Tongue (tissue), 1 donor: ENCODE measurements at regions not wholly inside any gene's neighbourhood (a gene's known extent, or its start where the extent isn't known, plus 50 kb on each side); places are given as distances from the start of the nearest gene placed in this dataset.
"Not testable (repeated sequence)": the region's sequence is repeated elsewhere in the genome, so short reads cannot be mapped to it uniquely, and the experiment has no call there.

Source experiments
- DNase-seq: peaks from one replicate; pipeline ENCODE4 v3.0.0-alpha.2; 2015

- DNase-seq = no peak
Observed at GRCh38 chr12:61070640-61071414, 1189.4 kb upstream of the USP15 start.

- no peak for DNase-seq
Observed at GRCh38 chr12:61072717-61073116, 1187.5 kb upstream of the USP15 start.

- no peak for DNase-seq
Observed at GRCh38 chr12:61095111-61095510, 1165.1 kb upstream of the USP15 start.

- DNase-seq = peak; percentile 67
Observed at GRCh38 chr12:61098031-61098580, 1162.1 kb upstream of the USP15 start.

- no peak for DNase-seq
Observed at GRCh38 chr12:61107118-61107517, 1153.1 kb upstream of the USP15 start.

GRCh38 chr12:61111218-61111617, 1149.0 kb upstream of the USP15 start:
- DNase-seq = no peak

- peak; percentile 35 for DNase-seq
Observed at GRCh38 chr12:61137677-61138414, 1122.4 kb upstream of the USP15 start.

GRCh38 chr12:61138415-61138759, 1121.8 kb upstream of the USP15 start:
- DNase-seq = no peak

GRCh38 chr12:61161961-61162360, 1098.2 kb upstream of the USP15 start:
- DNase-seq = no peak

- DNase-seq = no peak
Observed at GRCh38 chr12:61188801-61189595, 1071.2 kb upstream of the USP15 start.

- DNase-seq = no peak
Observed at GRCh38 chr12:61213646-61214045, 1046.6 kb upstream of the USP15 start.

- DNase-seq = no peak
Observed at GRCh38 chr12:61220337-61220736, 1039.9 kb upstream of the USP15 start.

GRCh38 chr12:61232040-61232439, 1028.2 kb upstream of the USP15 start:
- no peak for DNase-seq

- no peak for DNase-seq
Observed at GRCh38 chr12:61250303-61250702, 1009.9 kb upstream of the USP15 start.

GRCh38 chr12:61251076-61251475, 1009.1 kb upstream of the USP15 start:
- no peak for DNase-seq

- no peak for DNase-seq
Observed at GRCh38 chr12:61254225-61254624, 1006.0 kb upstream of the USP15 start.

- DNase-seq = not testable (repeated sequence)
Observed at GRCh38 chr12:61264294-61264693, 995.9 kb upstream of the USP15 start.

GRCh38 chr12:61267474-61267873, 992.7 kb upstream of the USP15 start:
- no peak for DNase-seq

GRCh38 chr12:61272441-61272840, 987.8 kb upstream of the USP15 start:
- peak; percentile 2 for DNase-seq

- no peak for DNase-seq
Observed at GRCh38 chr12:61282790-61283575, 977.2 kb upstream of the USP15 start.

- DNase-seq = no peak
Observed at GRCh38 chr12:61290473-61290872, 969.7 kb upstream of the USP15 start.

- DNase-seq = no peak
Observed at GRCh38 chr12:61291647-61292046, 968.6 kb upstream of the USP15 start.
